ENCODE measurements at regions not wholly inside any gene's neighbourhood (a gene's known extent, or its start where the extent isn't known, plus 50 kb on each side); places are given as distances from the start of the nearest gene placed in this dataset.

- Histone ChIP-seq H3K9me3 (ENCODE audit: control insufficient read depth, low read length) (no peaks in the 10 kb centered on the region), H3K4me1 (ENCODE audit: control insufficient read depth, insufficient read depth, low read length) (no peaks in the 10 kb centered on the region), H3K4me3 (ENCODE audit: low read length) (no peak overlapping the region), H3K27ac (ENCODE audit: low read depth, low read length) (no peak overlapping the region), H3K27me3 (ENCODE audit: control insufficient read depth, insufficient read depth, low read length, poor library complexity, severe bottlenecking) (no peaks in the 10 kb centered on the region), H3K36me3 (ENCODE audit: control insufficient read depth, insufficient read depth, low read length) (no peaks in the 10 kb centered on the region), H3K9ac (ENCODE audit: extremely low read depth, low read length, poor library complexity, severe bottlenecking) (no peak overlapping the region)
- WGBS, 2 experiments (ENCODE audit: insufficient coverage in 1 of 2, insufficient read length in 1 of 2), result 71 to 89% methylated on average over 1 to 2 of the region's 2 CpGs
- Mint-ChIP-seq H3K4me1 (peaks cover 8% of the 10 kb centered on the region), H3K4me3 (no peak overlapping the region), H3K36me3 (ENCODE audit: low read depth) (no peaks in the 10 kb centered on the region), H3K9me3 (no peaks in the 10 kb centered on the region), H3K27me3 (ENCODE audit: insufficient read depth) (no peaks in the 10 kb centered on the region), H3K27ac (no peak overlapping the region)
- no peak for DNase-seq
- no peak for TF ChIP-seq CTCF (conservative IDR thresholded peaks at IDR 0.05)
Observed at GRCh38 chr14:97891515-97891914, 1094.3 kb downstream of the VRK1 start.

- no peak overlapping the region for H3K4me3 Mint-ChIP-seq
- no peaks in the 10 kb centered on the region for H3K9me3 Mint-ChIP-seq
- H3K9ac ChIP-seq (ENCODE audit: extremely low read depth, low read length, poor library complexity, severe bottlenecking), result no peak overlapping the region
- WGBS, 2 experiments (ENCODE audit: insufficient coverage in 1 of 2, insufficient read length in 1 of 2), result 95 to 96% methylated on average over 3 to 4 of the region's 4 CpGs
- no peak overlapping the region for H3K27ac ChIP-seq (ENCODE audit: low read depth, low read length)
- H3K4me1 ChIP-seq (ENCODE audit: control insufficient read depth, insufficient read depth, low read length), result no peaks in the 10 kb centered on the region
- no peak for TF ChIP-seq CTCF (conservative IDR thresholded peaks at IDR 0.05)
- peaks cover 4% of the 10 kb centered on the region for H3K4me1 Mint-ChIP-seq
- no peaks in the 10 kb centered on the region for H3K36me3 ChIP-seq (ENCODE audit: control insufficient read depth, insufficient read depth, low read length)
- H3K27me3 ChIP-seq (ENCODE audit: control insufficient read depth, insufficient read depth, low read length, poor library complexity, severe bottlenecking), result no peaks in the 10 kb centered on the region
- H3K36me3 Mint-ChIP-seq (ENCODE audit: low read depth), result no peaks in the 10 kb centered on the region
- H3K4me3 ChIP-seq (ENCODE audit: low read length), result no peak overlapping the region
- H3K9me3 ChIP-seq (ENCODE audit: control insufficient read depth, low read length), result no peaks in the 10 kb centered on the region
- DNase-seq, result no peak
- H3K27ac Mint-ChIP-seq, result no peak overlapping the region
- no peaks in the 10 kb centered on the region for H3K27me3 Mint-ChIP-seq (ENCODE audit: insufficient read depth)
Observed at GRCh38 chr14:97894552-97894951, 1097.4 kb downstream of the VRK1 start.

GRCh38 chr14:97900196-97900854, 1103.1 kb downstream of the VRK1 start:
- no peak for TF ChIP-seq CTCF (conservative IDR thresholded peaks at IDR 0.05)
- H3K4me1 Mint-ChIP-seq, result peaks cover 9% of the 10 kb centered on the region
- H3K27ac Mint-ChIP-seq, result no peak overlapping the region
- no peak for DNase-seq
- 82% methylated on average over 6 of the region's 6 CpGs; no CpG with 5 or more reads in 1 of the 2 experiments for WGBS, 2 experiments (ENCODE audit: insufficient coverage in 1 of 2, insufficient read length in 1 of 2)
- Histone ChIP-seq H3K27me3 (ENCODE audit: control insufficient read depth, insufficient read depth, low read length, poor library complexity, severe bottlenecking) (no peaks in the 10 kb centered on the region), H3K9ac (ENCODE audit: extremely low read depth, low read length, poor library complexity, severe bottlenecking) (no peak overlapping the region), H3K4me3 (ENCODE audit: low read length) (no peak overlapping the region), H3K27ac (ENCODE audit: low read depth, low read length) (no peak overlapping the region), H3K36me3 (ENCODE audit: control insufficient read depth, insufficient read depth, low read length) (no peaks in the 10 kb centered on the region), H3K9me3 (ENCODE audit: control insufficient read depth, low read length) (no peaks in the 10 kb centered on the region), H3K4me1 (ENCODE audit: control insufficient read depth, insufficient read depth, low read length) (no peaks in the 10 kb centered on the region)
- H3K36me3 Mint-ChIP-seq (ENCODE audit: low read depth), result no peaks in the 10 kb centered on the region
- H3K4me3 Mint-ChIP-seq, result no peak overlapping the region
- H3K9me3 Mint-ChIP-seq, result no peaks in the 10 kb centered on the region
- H3K27me3 Mint-ChIP-seq (ENCODE audit: insufficient read depth), result no peaks in the 10 kb centered on the region

Data from endodermal cell (in vitro differentiated cells).